GM23338 (cell line): ENCODE measurements at regions not wholly inside any gene's neighbourhood (a gene's known extent, or its start where the extent isn't known, plus 50 kb on each side); places are given as distances from the start of the nearest gene placed in this dataset.

ENCODE experiments used
- POLR2AphosphoS5 ChIP-seq: IDR thresholded peaks from 2 replicates; pipeline ENCODE4 v1.6.1; 2016; ENCODE audit warnings: antibody characterized with exemption, low read depth
- TF ChIP-seq, protein P1 (sequence below), 2 experiments: fragments of 200-600 bp in 1 of 2; sonication (generic) in 1 of 2; conservative IDR thresholded peaks; 2 replicates each; pipeline versions ENCODE4 v1.5.1 to v1.6.1; 2016 to 2017; ENCODE audit warnings: antibody characterized with exemption in 2 of 2, low read depth in 2 of 2, mild to moderate bottlenecking in 2 of 2, moderate library complexity in 1 of 2

DNA sequence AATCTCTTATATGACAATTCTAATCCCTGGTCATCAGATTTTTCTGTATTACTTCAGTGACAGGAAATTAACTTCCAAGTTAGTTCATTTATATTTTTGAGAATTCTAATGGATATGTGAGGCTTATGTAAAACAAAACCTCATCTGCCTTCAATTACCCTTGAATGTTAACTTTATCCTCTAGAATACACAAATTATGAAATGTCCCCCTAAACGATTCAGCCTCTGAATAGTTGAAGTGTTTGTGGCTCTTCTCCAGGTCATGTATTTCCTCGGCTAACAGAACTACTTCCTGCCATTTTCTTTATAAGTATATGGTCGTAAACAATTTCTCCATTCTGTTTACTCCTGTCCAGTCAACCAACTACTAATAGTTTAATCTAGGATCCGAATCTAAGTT, 401.3 kb downstream of the PCDH10 start:
- TF ChIP-seq, protein P1, sequence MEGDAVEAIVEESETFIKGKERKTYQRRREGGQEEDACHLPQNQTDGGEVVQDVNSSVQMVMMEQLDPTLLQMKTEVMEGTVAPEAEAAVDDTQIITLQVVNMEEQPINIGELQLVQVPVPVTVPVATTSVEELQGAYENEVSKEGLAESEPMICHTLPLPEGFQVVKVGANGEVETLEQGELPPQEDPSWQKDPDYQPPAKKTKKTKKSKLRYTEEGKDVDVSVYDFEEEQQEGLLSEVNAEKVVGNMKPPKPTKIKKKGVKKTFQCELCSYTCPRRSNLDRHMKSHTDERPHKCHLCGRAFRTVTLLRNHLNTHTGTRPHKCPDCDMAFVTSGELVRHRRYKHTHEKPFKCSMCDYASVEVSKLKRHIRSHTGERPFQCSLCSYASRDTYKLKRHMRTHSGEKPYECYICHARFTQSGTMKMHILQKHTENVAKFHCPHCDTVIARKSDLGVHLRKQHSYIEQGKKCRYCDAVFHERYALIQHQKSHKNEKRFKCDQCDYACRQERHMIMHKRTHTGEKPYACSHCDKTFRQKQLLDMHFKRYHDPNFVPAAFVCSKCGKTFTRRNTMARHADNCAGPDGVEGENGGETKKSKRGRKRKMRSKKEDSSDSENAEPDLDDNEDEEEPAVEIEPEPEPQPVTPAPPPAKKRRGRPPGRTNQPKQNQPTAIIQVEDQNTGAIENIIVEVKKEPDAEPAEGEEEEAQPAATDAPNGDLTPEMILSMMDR (conservative IDR thresholded peaks at IDR 0.05; ENCODE audit: low read depth in 2 of 2), result no peak
- no peak for TF ChIP-seq POLR2AphosphoS5
